ENCODE measurements at regions not wholly inside any gene's neighbourhood (a gene's known extent, or its start where the extent isn't known, plus 50 kb on each side); places are given as distances from the start of the nearest gene placed in this dataset.

- no peak for DNase-seq (ENCODE audit: low read depth)
- no peak for TF ChIP-seq CTCF (conservative IDR thresholded peaks at IDR 0.05; ENCODE audit: low read depth, low read length)
- no peak overlapping the region for H3K4me3 ChIP-seq (ENCODE audit: low read length)
These were observed 296.2 kb upstream of the RGS6 start for GRCh38 chr14:71636076-71636475.

DNA sequence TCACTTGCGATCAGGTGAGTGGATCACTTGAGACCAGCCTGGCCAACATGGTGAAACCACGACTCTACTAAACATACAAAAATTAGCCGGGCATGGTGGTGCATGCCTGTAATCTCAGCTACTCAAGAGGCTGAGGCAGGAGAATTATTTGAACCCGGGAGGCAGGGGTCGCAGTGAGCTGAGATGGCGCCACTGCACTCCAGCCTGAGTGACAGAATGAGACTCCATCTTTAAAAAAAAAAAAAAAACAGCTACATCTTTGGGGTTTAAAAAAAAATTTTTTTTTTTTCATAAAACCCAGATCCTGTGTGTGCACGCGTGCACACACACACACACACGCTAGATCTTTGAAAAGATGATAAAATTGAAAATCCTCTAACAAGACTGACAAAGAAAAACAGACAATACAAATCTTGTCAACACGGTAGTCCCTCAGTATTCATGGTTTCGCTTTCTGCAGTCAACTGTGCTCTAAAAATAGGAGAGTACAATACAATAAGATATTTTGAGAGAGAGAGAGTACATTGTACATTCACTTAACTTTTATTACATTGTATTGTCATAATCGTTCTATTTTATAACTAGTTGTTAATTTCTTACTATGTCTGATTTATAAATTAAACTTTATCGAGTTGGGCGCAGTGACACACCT lies 295.3 kb upstream of the RGS6 start:
- no peak for TF ChIP-seq CTCF (conservative IDR thresholded peaks at IDR 0.05; ENCODE audit: low read depth, low read length)
- DNase-seq (ENCODE audit: low read depth) = no peak
- H3K4me3 ChIP-seq (ENCODE audit: low read length) = no peak overlapping the region

GRCh38 chr14:71638523-71639196 lies 293.6 kb upstream of the RGS6 start:
- TF ChIP-seq CTCF (conservative IDR thresholded peaks at IDR 0.05; ENCODE audit: low read depth, low read length) = no peak
- no peak for DNase-seq (ENCODE audit: low read depth)

GRCh38 chr14:71642715-71643114 lies 289.5 kb upstream of the RGS6 start:
- TF ChIP-seq CTCF (conservative IDR thresholded peaks at IDR 0.05; ENCODE audit: low read depth, low read length) = no peak
- no peak for DNase-seq (ENCODE audit: low read depth)

More at GRCh38 chr14:71638523-71639196, 293.6 kb upstream of the RGS6 start:
- H3K4me3 ChIP-seq (ENCODE audit: low read length) = no peak overlapping the region

DNA sequence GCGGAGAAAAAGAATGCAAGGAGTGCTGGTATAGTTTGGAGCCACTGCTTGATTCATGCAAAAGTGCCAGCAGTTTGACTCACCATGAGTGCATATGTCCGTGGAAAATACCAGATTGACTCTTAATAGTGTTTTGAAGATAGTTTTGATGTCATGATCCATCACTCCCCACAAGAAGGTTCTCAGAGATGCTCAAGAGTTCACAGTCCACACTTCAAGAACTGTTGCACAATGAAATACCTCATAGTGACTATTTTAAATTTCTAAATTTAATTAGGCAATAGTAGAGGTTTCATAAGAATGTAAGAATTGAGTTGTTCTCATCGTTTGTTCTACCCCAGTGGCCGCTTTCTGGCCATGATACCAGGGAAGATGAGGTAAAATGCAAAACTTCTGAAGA lies 286.6 kb upstream of the RGS6 start:
- no peak for TF ChIP-seq CTCF (conservative IDR thresholded peaks at IDR 0.05; ENCODE audit: low read depth, low read length)
- DNase-seq (ENCODE audit: low read depth) = no peak

More at GRCh38 chr14:71642715-71643114, 289.5 kb upstream of the RGS6 start:
- no peak overlapping the region for H3K4me3 ChIP-seq (ENCODE audit: low read length)

DNA sequence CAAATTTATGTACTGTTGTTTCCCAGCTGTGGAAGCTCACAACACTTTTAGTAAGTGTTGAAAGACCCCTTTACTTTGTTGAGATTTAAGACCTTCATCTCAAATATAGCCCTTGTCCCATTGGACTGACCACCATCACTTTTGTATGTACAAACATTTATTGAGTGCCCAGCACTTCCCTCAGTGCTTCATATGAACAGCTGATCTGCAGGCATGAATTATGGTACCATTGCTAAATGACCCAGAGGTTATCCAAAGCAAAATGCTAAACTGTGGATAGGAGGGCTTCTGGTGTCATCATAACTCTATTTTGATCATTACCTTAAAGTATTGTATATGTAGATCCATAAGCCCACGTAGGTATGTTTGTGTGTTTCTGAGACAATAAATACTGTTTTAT lies 285.7 kb upstream of the RGS6 start:
- no peak overlapping the region for H3K4me3 ChIP-seq (ENCODE audit: low read length)
- no peak for DNase-seq (ENCODE audit: low read depth)
- no peak for TF ChIP-seq CTCF (conservative IDR thresholded peaks at IDR 0.05; ENCODE audit: low read depth, low read length)

More for the DNA sequence above, 286.6 kb upstream of the RGS6 start:
- no peak overlapping the region for H3K4me3 ChIP-seq (ENCODE audit: low read length)
